GM23248 (cell line): ENCODE measurements at regions not wholly inside any gene's neighbourhood (a gene's known extent, or its start where the extent isn't known, plus 50 kb on each side); places are given as distances from the start of the nearest gene placed in this dataset.

Experiments used
- DNase-seq: peaks from one replicate; pipeline ENCODE4 v3.0.0-alpha.2; 2015
- H2AFZ ChIP-seq: fragments of 200-600 bp; sonication (generic); 2 replicates; pipeline ENCODE4 v1.6.1; 2016; ENCODE audit warnings: antibody characterized with exemption
- H3F3A ChIP-seq: fragments of 200-600 bp; sonication (generic); 2 replicates; pipeline ENCODE4 v1.6.1; 2016; ENCODE audit warnings: mild to moderate bottlenecking, antibody characterized with exemption, mixed run types; ENCODE audit not compliant: insufficient read depth
- H3K27ac ChIP-seq: fragments of 200-600 bp; sonication (generic); 2 replicates; pipeline ENCODE4 v1.5.1; 2016; ENCODE audit warnings: mild to moderate bottlenecking
- H3K27me3 ChIP-seq: fragments of 200-600 bp; sonication (generic); replicated peaks from 2 replicates; pipeline ENCODE4 v1.6.1; 2016; ENCODE audit warnings: mild to moderate bottlenecking; ENCODE audit not compliant: insufficient read depth
- H3K36me3 ChIP-seq: fragments of 200-600 bp; sonication (generic); 2 replicates; pipeline ENCODE4 v1.6.1; 2016; ENCODE audit warnings: low read depth, mild to moderate bottlenecking
- H3K4me1 ChIP-seq: fragments of 200-600 bp; sonication (generic); 2 replicates; pipeline ENCODE4 v1.6.1; 2016; ENCODE audit warnings: mild to moderate bottlenecking; ENCODE audit not compliant: insufficient read depth
- H3K4me2 ChIP-seq: fragments of 200-600 bp; sonication (generic); one replicate; pipeline ENCODE4 v1.6.1; 2016; ENCODE audit warnings: mild to moderate bottlenecking; ENCODE audit not compliant: unreplicated experiment
- H3K4me3 ChIP-seq: fragments of 200-600 bp; sonication (generic); 2 replicates; pipeline ENCODE4 v1.5.1; 2016; ENCODE audit warnings: mild to moderate bottlenecking
- H3K79me2 ChIP-seq: fragments of 200-600 bp; sonication (generic); 2 replicates; pipeline ENCODE4 v1.6.1; 2016; ENCODE audit warnings: mild to moderate bottlenecking; ENCODE audit not compliant: insufficient read depth
- H3K9ac ChIP-seq: fragments of 200-600 bp; sonication (generic); 2 replicates; pipeline ENCODE4 v1.6.1; 2016; ENCODE audit warnings: mild to moderate bottlenecking
- H3K9me2 ChIP-seq: fragments of 200-600 bp; sonication (generic); 2 replicates; pipeline ENCODE4 v1.6.1; 2016; ENCODE audit warnings: mixed run types, mild to moderate bottlenecking, moderate library complexity; ENCODE audit not compliant: insufficient read depth
- H3K9me3 ChIP-seq: fragments of 200-600 bp; sonication (generic); one replicate; pipeline ENCODE4 v1.6.1; 2017; ENCODE audit warnings: low read depth
- H4K20me1 ChIP-seq: fragments of 200-600 bp; sonication (generic); 2 replicates; pipeline ENCODE4 v1.6.0; 2016; ENCODE audit not compliant: insufficient read depth
- EZH2 ChIP-seq: fragments of 200-600 bp; sonication (generic); IDR thresholded peaks from 2 replicates; pipeline ENCODE4 v1.6.1; 2018; ENCODE audit warnings: antibody characterized with exemption, mild to moderate bottlenecking; ENCODE audit not compliant: insufficient read depth, poor library complexity, severe bottlenecking
- EZH2phosphoT487 ChIP-seq: fragments of 200-600 bp; sonication (generic); IDR thresholded peaks from 2 replicates; pipeline ENCODE4 v1.6.1; 2018; ENCODE audit warnings: antibody characterized with exemption, moderate library complexity, mild to moderate bottlenecking, low read depth; ENCODE audit not compliant: insufficient read depth
- WGBS, 2 experiments: methylation state at CpG; one replicate each; pipeline ENCODE4 v1.1.6; 2015 to 2017; ENCODE audit warnings: low lambda C conversion rate in 2 of 2, low coverage in 1 of 2; ENCODE audit errors: missing lambda C conversion rate in 2 of 2; 5-methylcytosine and 5-hydroxymethylcytosine counted together
- in situ Hi-C: fragments of 300-500 bp; cut with MboI; formaldehyde crosslinking; loops from 2 replicates; pipeline ENCODE4 v1.15.0; 2020

DNA sequence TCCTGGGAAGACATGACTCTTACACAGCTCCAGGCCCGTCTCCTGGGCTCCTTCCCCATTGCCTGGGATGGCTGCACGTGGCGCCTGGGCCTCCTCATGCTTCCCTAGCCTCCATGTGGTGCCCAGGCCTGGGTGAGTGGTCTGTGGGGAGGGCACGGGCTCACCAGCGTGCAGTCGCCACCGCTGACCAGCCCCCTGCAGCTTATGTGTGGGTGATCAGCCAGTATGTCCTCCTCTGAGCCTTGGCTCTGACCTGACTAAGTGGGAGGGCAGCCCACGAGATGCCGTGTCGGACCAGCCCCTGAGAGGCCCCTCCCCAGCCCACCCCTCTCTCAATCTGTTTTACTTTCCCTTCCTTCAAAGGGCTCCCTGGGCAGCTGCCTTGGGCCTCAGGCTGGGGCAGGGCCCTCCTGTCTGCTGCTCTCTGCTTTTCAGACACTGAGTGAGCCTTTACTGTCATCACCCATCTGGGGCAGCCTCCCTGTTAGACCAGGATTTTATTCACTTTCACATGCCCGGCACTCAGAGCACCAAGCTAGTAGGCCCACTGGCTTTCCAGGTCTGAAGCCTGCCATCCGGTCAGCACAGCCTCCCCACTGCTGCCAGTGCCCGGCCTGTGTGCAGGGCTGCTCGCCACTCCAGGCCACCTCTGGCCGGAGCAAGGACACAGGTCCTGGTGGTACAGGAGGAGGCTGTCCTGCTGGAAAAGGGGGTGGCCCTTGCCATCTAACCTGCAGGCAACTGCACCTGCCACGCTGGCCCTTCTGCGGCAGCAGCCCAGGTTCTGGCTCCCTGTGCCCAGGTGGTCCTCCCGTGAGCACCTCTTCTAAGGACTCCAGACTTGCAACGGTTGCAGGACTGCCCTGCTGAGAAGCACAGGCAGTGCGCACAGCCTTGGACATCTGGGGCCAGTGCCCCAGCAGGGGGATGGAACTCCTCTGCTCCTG lies 84.9 kb upstream of the HPCAL1 start:
- no peak for TF ChIP-seq EZH2
- TF ChIP-seq EZH2phosphoT487, result no peak
- in situ Hi-C loops, result no loop called here
- no peaks in the 10 kb centered on the region for H3K36me3 ChIP-seq
- H3K9ac ChIP-seq, result no peak overlapping the region
- no peaks in the 10 kb centered on the region for H4K20me1 ChIP-seq
- H3K4me2 ChIP-seq, result no peak overlapping the region
- H3K9me3 ChIP-seq, result no peaks in the 10 kb centered on the region
- no peaks in the 10 kb centered on the region for H3F3A ChIP-seq
- H3K27me3 ChIP-seq, result no peaks in the 10 kb centered on the region
- DNase-seq, result no peak
- no peaks in the 10 kb centered on the region for H3K9me2 ChIP-seq
- H3K4me1 ChIP-seq, result 0 out of 2 replicates have a peak, but pooled peaks cover 11% of the 10 kb centered on the region
- no peak overlapping the region for H3K4me3 ChIP-seq
- H3K27ac ChIP-seq, result no peak overlapping the region
- H3K79me2 ChIP-seq, result no peaks in the 10 kb centered on the region
- WGBS, 2 experiments, result 93 to 94% methylated on average over 15 to 17 of the region's 20 CpGs
- no peak overlapping the region for H2AFZ ChIP-seq

DNA sequence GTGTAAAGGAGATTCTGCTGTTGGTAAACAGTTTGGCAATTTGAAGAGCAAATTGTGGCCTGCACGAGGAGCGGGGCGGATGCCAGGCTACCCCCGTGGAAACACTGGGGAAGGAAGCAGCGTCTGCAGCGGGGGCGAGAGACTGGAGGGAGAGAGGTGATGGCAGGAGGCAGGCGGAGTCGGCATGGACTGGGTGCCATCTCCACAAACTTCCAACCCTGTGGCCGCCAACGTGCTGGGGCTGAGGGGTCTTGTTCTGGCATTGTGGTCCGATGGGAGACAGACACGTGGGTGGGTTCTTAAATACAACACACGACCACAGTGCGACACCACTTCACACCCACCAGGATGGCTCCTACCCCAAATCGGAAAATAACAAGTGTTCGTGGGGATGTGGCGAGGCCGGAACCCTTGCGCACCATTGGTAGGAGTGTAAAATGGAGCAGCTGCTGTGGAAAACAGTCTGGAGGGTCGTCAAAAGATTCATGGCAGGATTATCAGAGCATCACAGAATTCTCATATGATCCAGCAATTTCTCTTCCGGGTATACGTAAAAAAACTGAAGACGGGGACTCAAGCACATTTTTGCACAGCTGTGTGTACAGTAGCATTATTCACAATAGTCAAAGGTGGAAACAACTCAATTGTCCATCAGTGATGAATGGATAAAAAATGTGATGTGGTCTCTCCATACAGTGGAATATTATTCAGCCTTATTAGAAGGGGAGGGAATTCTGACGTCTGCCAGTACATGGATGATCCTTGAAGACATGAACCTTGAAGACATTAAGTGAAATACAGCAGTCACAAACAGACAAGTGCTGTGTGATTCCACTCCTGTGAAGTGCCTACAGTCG lies 82.4 kb upstream of the HPCAL1 start:
- Histone ChIP-seq H4K20me1 (no peaks in the 10 kb centered on the region), H3F3A (no peaks in the 10 kb centered on the region), H3K9me2 (no peaks in the 10 kb centered on the region), H3K4me2 (no peak overlapping the region), H3K79me2 (no peaks in the 10 kb centered on the region), H3K4me3 (no peak overlapping the region), H3K4me1 (0 out of 2 replicates have a peak, but pooled peaks cover 11% of the 10 kb centered on the region), H3K36me3 (no peaks in the 10 kb centered on the region), H3K9me3 (no peaks in the 10 kb centered on the region), H3K27ac (no peak overlapping the region), H3K27me3 (no peaks in the 10 kb centered on the region), H3K9ac (no peak overlapping the region), H2AFZ (no peak overlapping the region)
- no peak for TF ChIP-seq EZH2
- no peak for TF ChIP-seq EZH2phosphoT487
- in situ Hi-C loops, result no loop called here
- peak; percentile 38 for DNase-seq
- WGBS, 2 experiments, result 85 to 87% methylated on average over 25 to 26 of the region's 26 CpGs

DNA sequence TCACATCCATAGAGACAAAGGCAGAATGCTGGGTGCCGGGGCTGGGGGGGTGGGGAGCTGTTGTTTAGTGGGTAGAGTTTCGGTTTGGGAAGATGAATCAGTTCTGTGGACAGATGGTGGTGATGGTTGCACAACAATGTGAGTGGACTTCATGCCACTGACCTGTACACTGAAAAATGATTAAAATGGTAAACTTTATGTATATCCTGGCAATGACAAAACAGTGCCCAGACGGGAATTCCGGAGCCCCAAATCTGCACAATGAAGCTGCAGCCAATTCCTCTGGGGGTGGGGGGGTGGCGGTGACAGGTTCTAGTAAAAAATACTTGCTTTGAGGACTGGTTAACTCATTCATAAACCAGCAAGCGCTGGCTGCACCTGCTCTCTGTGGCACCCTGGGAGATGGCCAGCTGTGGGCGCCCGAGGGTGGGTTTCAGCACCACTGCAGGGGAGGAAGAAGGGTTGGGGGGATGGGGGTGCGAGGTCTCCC lies 81.8 kb upstream of the HPCAL1 start:
- H2AFZ ChIP-seq, result no peak overlapping the region
- in situ Hi-C loops, result no loop called here
- DNase-seq, result peak; percentile 81
- no peak overlapping the region for H3K4me3 ChIP-seq
- 49 to 64% methylated on average over 7 to 9 of the region's 9 CpGs for WGBS, 2 experiments
- H3K27ac ChIP-seq, result no peak overlapping the region
- H4K20me1 ChIP-seq, result no peaks in the 10 kb centered on the region
- H3K9me3 ChIP-seq, result no peaks in the 10 kb centered on the region
- H3F3A ChIP-seq, result no peaks in the 10 kb centered on the region
- no peaks in the 10 kb centered on the region for H3K9me2 ChIP-seq
- H3K9ac ChIP-seq, result no peak overlapping the region
- no peaks in the 10 kb centered on the region for H3K79me2 ChIP-seq
- TF ChIP-seq EZH2 (no peak), EZH2phosphoT487 (no peak)
- H3K36me3 ChIP-seq, result no peaks in the 10 kb centered on the region
- no peaks in the 10 kb centered on the region for H3K27me3 ChIP-seq
- peak overlapping the region; percentile 56 for H3K4me2 ChIP-seq
- 0 out of 2 replicates have a peak, but pooled peaks cover 11% of the 10 kb centered on the region for H3K4me1 ChIP-seq

DNA sequence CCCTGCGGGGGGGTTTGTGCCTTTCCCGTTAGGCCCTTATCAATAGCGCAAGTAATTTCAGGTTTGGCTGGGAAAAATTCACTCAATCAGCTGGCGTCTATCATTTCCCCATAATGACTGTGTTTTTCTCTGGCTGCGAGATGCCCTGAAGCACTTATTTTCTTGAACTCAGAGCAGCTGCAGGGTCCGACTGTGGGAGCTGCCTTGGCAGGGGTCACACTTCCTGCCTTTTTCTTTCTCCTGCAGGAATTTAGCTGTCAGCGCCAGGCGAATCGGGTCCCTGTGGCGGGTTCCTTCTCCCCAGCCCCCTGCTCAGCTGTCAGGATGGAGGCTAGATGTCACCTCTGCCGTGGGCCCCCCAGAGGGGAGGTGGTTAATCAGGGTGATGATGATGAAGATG lies 81.3 kb upstream of the HPCAL1 start:
- no peak for DNase-seq
- WGBS, 2 experiments, result 86 to 89% methylated on average over 10 to 11 of the region's 11 CpGs
- Histone ChIP-seq H3K4me2 (peak overlapping the region; percentile 56), H2AFZ (no peak overlapping the region), H3K36me3 (no peaks in the 10 kb centered on the region), H3K27me3 (no peaks in the 10 kb centered on the region), H3K4me3 (no peak overlapping the region), H3K9ac (no peak overlapping the region), H3K9me3 (no peaks in the 10 kb centered on the region), H3F3A (no peaks in the 10 kb centered on the region), H3K79me2 (no peaks in the 10 kb centered on the region), H3K4me1 (0 out of 2 replicates have a peak, but pooled peaks cover 11% of the 10 kb centered on the region), H4K20me1 (no peaks in the 10 kb centered on the region), H3K27ac (no peak overlapping the region), H3K9me2 (no peaks in the 10 kb centered on the region)
- TF ChIP-seq EZH2, result no peak
- TF ChIP-seq EZH2phosphoT487, result no peak
- in situ Hi-C loops, result no loop called here
